Keratinocyte (primary cell): ENCODE measurements at regions not wholly inside any gene's neighbourhood (a gene's known extent, or its start where the extent isn't known, plus 50 kb on each side); places are given as distances from the start of the nearest gene placed in this dataset.

Experiments
- DNase-seq: peaks from one replicate; pipeline ENCODE4 v3.0.0-alpha.2; 2011; ENCODE audit warnings: low read depth, missing footprints, low spot score
- FAIRE-seq: peaks from 2 replicates; lab custom pipeline; 2011; peaks lifted over from hg19 to GRCh38; lab: Jason Lieb, UNC
- H2AFZ ChIP-seq: 2 replicates; pipeline ENCODE4 v1.6.0; 2012; ENCODE audit warnings: low read length, control low read depth, inconsistent platforms; ENCODE audit not compliant: control insufficient read depth
- H3K27ac ChIP-seq: 2 replicates; pipeline ENCODE4 v1.5.1; 2011; ENCODE audit warnings: low read length; ENCODE audit not compliant: control insufficient read depth, insufficient read depth
- H3K27me3 ChIP-seq: 3 replicates; pipeline ENCODE4 v1.6.0; 2011; ENCODE audit warnings: low read length; ENCODE audit not compliant: control insufficient read depth, insufficient read depth; ENCODE audit errors: extremely low read depth
- H3K36me3 ChIP-seq, 2 experiments: 2 replicates in 1 of 2; 3 replicates in 1 of 2; pipeline ENCODE4 v1.5.1; 2011; ENCODE audit warnings: low read length in 2 of 2, mild to moderate bottlenecking in 1 of 2; ENCODE audit not compliant: control insufficient read depth in 2 of 2, insufficient read depth in 2 of 2; ENCODE audit errors: extremely low read depth in 1 of 2
- H3K4me1 ChIP-seq: 3 replicates; pipeline ENCODE4 v1.5.1; 2011; ENCODE audit warnings: low read length; ENCODE audit not compliant: control insufficient read depth, insufficient read depth; ENCODE audit errors: extremely low read depth
- H3K4me2 ChIP-seq: 3 replicates; pipeline ENCODE4 v1.6.0; 2011; ENCODE audit warnings: low read depth, low read length; ENCODE audit not compliant: control insufficient read depth, insufficient read depth; ENCODE audit errors: extremely low read depth
- H3K4me3 ChIP-seq, 3 experiments: fragments of 200-600 bp in 1 of 3; sonication (generic) in 1 of 3; 2 replicates in 2 of 3; 3 replicates in 1 of 3; pipeline ENCODE4 v1.5.1; 2011 to 2016; ENCODE audit warnings: low read length in 3 of 3, mild to moderate bottlenecking in 3 of 3, control low read depth in 2 of 3, inconsistent platforms in 1 of 3, low read depth in 1 of 3, mixed read lengths in 1 of 3, mixed run types in 1 of 3, moderate library complexity in 1 of 3; ENCODE audit not compliant: control insufficient read depth in 2 of 3, insufficient read depth in 2 of 3; ENCODE audit errors: extremely low read depth in 1 of 3
- H3K79me2 ChIP-seq: 2 replicates; pipeline ENCODE4 v1.6.0; 2012; ENCODE audit warnings: low read length; ENCODE audit not compliant: control insufficient read depth, insufficient read depth
- H3K9ac ChIP-seq: 3 replicates; pipeline ENCODE4 v1.6.0; 2011; ENCODE audit warnings: low read length; ENCODE audit not compliant: control insufficient read depth, insufficient read depth; ENCODE audit errors: extremely low read depth
- H3K9me1 ChIP-seq: 3 replicates; pipeline ENCODE4 v1.6.0; 2011; ENCODE audit warnings: low read length; ENCODE audit not compliant: control insufficient read depth, insufficient read depth; ENCODE audit errors: extremely low read depth
- H3K9me3 ChIP-seq: 2 replicates; pipeline ENCODE4 v1.5.1; 2012; ENCODE audit warnings: low read depth, low read length; ENCODE audit not compliant: control insufficient read depth
- H4K20me1 ChIP-seq: 3 replicates; pipeline ENCODE4 v1.6.0; 2011; ENCODE audit warnings: low read length; ENCODE audit not compliant: control insufficient read depth, insufficient read depth; ENCODE audit errors: extremely low read depth
- CTCF ChIP-seq, 3 experiments: IDR thresholded peaks in 1 of 3; conservative IDR thresholded peaks in 1 of 3; optimal IDR thresholded peaks in 1 of 3; 2 replicates in 2 of 3; 3 replicates in 1 of 3; pipeline versions ENCODE3 to v1.5.1; 2011; ENCODE audit warnings: low read length in 3 of 3, mild to moderate bottlenecking in 3 of 3, moderate library complexity in 2 of 3, control low read depth in 1 of 3, inconsistent platforms in 1 of 3; ENCODE audit not compliant: insufficient read depth in 2 of 3; ENCODE audit errors: extremely low read depth in 1 of 3
- EZH2 ChIP-seq: IDR thresholded peaks from one replicate; pipeline ENCODE4 v1.6.1; 2012; ENCODE audit warnings: inconsistent platforms, mild to moderate bottlenecking, low read length, moderate library complexity
- dilution Hi-C: fragments of 300-500 bp; cut with MboI; formaldehyde crosslinking; loops from one replicate; pipeline ENCODE4 v1.7.0; 2020; ENCODE audit warnings: low sequenced_read_pairs; ENCODE audit not compliant: extremely low pct_ligation_motif_present

GRCh38 chr1:73755649-73756048 is 442.3 kb downstream of the LRRIQ3 start:
- H2AFZ ChIP-seq, result no peak overlapping the region

GRCh38 chr1:73749996-73750395 is 448.0 kb downstream of the LRRIQ3 start:
- no peak overlapping the region for H3K27ac ChIP-seq
- no peaks in the 10 kb centered on the region for H3K79me2 ChIP-seq
- H3K36me3 ChIP-seq, result no peaks in the 10 kb centered on the region
- no peaks in the 10 kb centered on the region for H3K27me3 ChIP-seq
- no peak overlapping the region for H3K4me3 ChIP-seq
- no peaks in the 10 kb centered on the region for H3K4me1 ChIP-seq
- DNase-seq (no peak), FAIRE-seq (no peak)
- H4K20me1 ChIP-seq, result no peaks in the 10 kb centered on the region
- H2AFZ ChIP-seq, result no peak overlapping the region
- H3K9me3 ChIP-seq, result no peaks in the 10 kb centered on the region
- TF ChIP-seq EZH2 (no peak), CTCF (optimal IDR thresholded peaks at IDR 0.05 in 1 of 3, IDR thresholded peaks at IDR 0.05 in 1 of 3, conservative IDR thresholded peaks at IDR 0.05 in 1 of 3; ENCODE audit: extremely low read depth in 1 of 3, insufficient read depth in 2 of 3, low read length in 3 of 3) (no peak)
- dilution Hi-C loops, result no loop called here
- no peak overlapping the region for H3K9ac ChIP-seq
- no peak overlapping the region for H3K4me2 ChIP-seq
- H3K9me1 ChIP-seq, result no peaks in the 10 kb centered on the region

More at GRCh38 chr1:73755649-73756048, 442.3 kb downstream of the LRRIQ3 start:
- TF ChIP-seq CTCF (optimal IDR thresholded peaks at IDR 0.05 in 1 of 3, IDR thresholded peaks at IDR 0.05 in 1 of 3, conservative IDR thresholded peaks at IDR 0.05 in 1 of 3; ENCODE audit: extremely low read depth in 1 of 3, insufficient read depth in 2 of 3, low read length in 3 of 3), result no peak
- TF ChIP-seq EZH2, result no peak
- FAIRE-seq (no peak), DNase-seq (no peak)
- H3K36me3 ChIP-seq, result no peaks in the 10 kb centered on the region
- H3K4me2 ChIP-seq, result no peak overlapping the region
- dilution Hi-C loops, result no loop called here
- no peak overlapping the region for H3K4me3 ChIP-seq
- H3K27ac ChIP-seq, result no peak overlapping the region
- H4K20me1 ChIP-seq, result no peaks in the 10 kb centered on the region
- no peaks in the 10 kb centered on the region for H3K79me2 ChIP-seq
- no peaks in the 10 kb centered on the region for H3K4me1 ChIP-seq
- no peaks in the 10 kb centered on the region for H3K9me3 ChIP-seq
- H3K9me1 ChIP-seq, result no peaks in the 10 kb centered on the region
- no peaks in the 10 kb centered on the region for H3K27me3 ChIP-seq
- no peak overlapping the region for H3K9ac ChIP-seq
